Stomach (tissue), 4 donors: ENCODE measurements at regions not wholly inside any gene's neighbourhood (a gene's known extent, or its start where the extent isn't known, plus 50 kb on each side); places are given as distances from the start of the nearest gene placed in this dataset.

Source experiments
- POLR2A ChIP-seq, 4 donors: fragments of 450-650 bp; IDR thresholded peaks; one replicate each; pipeline ENCODE4 v1.6.1; 2016; ENCODE audit warnings: antibody characterized with exemption in 4 of 4, control low read depth in 2 of 4, mild to moderate bottlenecking in 1 of 4, moderate library complexity in 1 of 4
- POLR2AphosphoS5 ChIP-seq, 3 donors: sonication (generic); formaldehyde crosslinking; IDR thresholded peaks; one replicate each; pipeline ENCODE4 v1.6.1; 2016; ENCODE audit warnings: antibody characterized with exemption in 3 of 3

- TF ChIP-seq POLR2A (IDR thresholded peaks at IDR 0.05) (no peak), POLR2AphosphoS5 (IDR thresholded peaks at IDR 0.05) (no peak)
Measured at GRCh38 chr15:27685644-27686043, 413.5 kb downstream of the OCA2 start.
